ENCODE measurements at regions not wholly inside any gene's neighbourhood (a gene's known extent, or its start where the extent isn't known, plus 50 kb on each side); places are given as distances from the start of the nearest gene placed in this dataset.

DNA sequence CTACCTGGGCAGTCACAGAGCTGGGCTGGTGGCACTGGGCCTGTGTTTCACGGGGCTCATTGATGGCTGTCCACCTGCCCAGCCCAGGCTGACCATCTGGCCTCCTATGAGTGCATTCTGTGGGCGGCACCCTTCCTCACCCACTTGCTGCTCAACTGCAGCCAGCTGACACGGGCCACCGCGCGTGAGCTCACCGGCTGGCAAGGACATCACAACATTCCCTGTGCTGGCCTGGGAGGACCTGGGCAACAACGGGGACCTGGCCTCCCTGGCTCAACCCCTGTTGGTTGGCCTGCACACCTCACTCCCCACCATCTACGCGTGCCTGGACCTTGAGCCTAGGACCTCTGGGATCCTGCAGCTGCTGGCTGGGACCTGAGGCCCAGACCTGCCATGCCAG lies 98.2 kb upstream of the DTNA start:
- Histone ChIP-seq H3K27me3 (replicated peaks in 2 of 5; ENCODE audit: control insufficient read depth in 4 of 5, insufficient read depth in 5 of 5, low read length in 4 of 5) (no peaks in the 10 kb centered on the region), H3K27ac (ENCODE audit: insufficient read depth in 1 of 2, low read depth in 1 of 2, low read length in 2 of 2, poor library complexity in 1 of 2, severe bottlenecking in 2 of 2) (no peak overlapping the region), H3K36me3 (ENCODE audit: control insufficient read depth in 4 of 4, insufficient read depth in 4 of 4, low read length in 3 of 4) (no peaks in the 10 kb centered on the region), H3K4me3 (ENCODE audit: control insufficient read depth in 1 of 7, extremely low read depth in 1 of 7, insufficient read depth in 4 of 7, low read depth in 2 of 7, low read length in 6 of 7) (no peak overlapping the region), H3K4me1 (ENCODE audit: control extremely low read depth in 1 of 4, control insufficient read depth in 4 of 4, insufficient read depth in 4 of 4, low read length in 3 of 4) (no peaks in the 10 kb centered on the region), H3K9me3 (ENCODE audit: control extremely low read depth in 1 of 5, control insufficient read depth in 4 of 5, insufficient read depth in 2 of 5, low read depth in 1 of 5, low read length in 4 of 5) (peaks cover 0 to 2% (median 0%) of the 10 kb centered on the region in 5 experiments)
- 96% methylated on average over 8 of the region's 10 CpGs for WGBS (ENCODE audit: insufficient coverage)
- ChIA-PET CTCF (no interaction called here), POLR2A (no interaction called here)
- no peak for DNase-seq

DNA sequence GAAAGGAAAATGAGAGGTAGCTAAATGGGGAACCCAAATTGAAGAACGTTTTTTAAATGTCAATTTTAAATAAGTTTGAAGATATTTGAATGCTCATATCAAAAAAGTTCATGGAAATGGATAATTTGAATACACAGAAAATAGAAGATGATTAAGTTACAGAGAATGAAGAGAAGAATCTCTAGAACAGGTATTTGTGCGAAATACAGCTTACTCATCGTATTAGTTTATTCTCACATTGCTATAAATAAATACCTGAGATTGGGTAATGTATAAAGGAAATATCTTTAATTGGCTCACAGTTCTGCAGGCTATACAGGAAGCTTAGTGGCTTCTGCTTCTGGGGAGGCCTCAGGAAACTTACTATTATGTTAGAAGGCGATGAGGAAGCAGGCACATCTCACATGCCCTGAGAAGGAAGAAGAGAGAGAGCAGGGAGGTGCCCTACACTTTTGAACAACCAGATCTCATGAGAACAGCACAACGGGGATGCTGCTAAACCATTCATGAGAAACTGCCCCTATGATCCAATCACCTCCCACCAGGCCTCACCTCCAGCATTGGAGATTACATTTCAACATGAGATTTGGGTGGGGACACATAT lies 89.7 kb upstream of the DTNA start:
- Histone ChIP-seq H3K36me3 (ENCODE audit: control insufficient read depth in 4 of 4, insufficient read depth in 4 of 4, low read length in 3 of 4) (no peaks in the 10 kb centered on the region), H3K27me3 (replicated peaks in 2 of 5; ENCODE audit: control insufficient read depth in 4 of 5, insufficient read depth in 5 of 5, low read length in 4 of 5) (no peaks in the 10 kb centered on the region), H3K4me1 (ENCODE audit: control extremely low read depth in 1 of 4, control insufficient read depth in 4 of 4, insufficient read depth in 4 of 4, low read length in 3 of 4) (no peaks in the 10 kb centered on the region), H3K27ac (ENCODE audit: insufficient read depth in 1 of 2, low read depth in 1 of 2, low read length in 2 of 2, poor library complexity in 1 of 2, severe bottlenecking in 2 of 2) (no peak overlapping the region), H3K9me3 (ENCODE audit: control extremely low read depth in 1 of 5, control insufficient read depth in 4 of 5, insufficient read depth in 2 of 5, low read depth in 1 of 5, low read length in 4 of 5) (peaks cover 0 to 6% (median 2%) of the 10 kb centered on the region in 5 experiments), H3K4me3 (ENCODE audit: control insufficient read depth in 1 of 7, extremely low read depth in 1 of 7, insufficient read depth in 4 of 7, low read depth in 2 of 7, low read length in 6 of 7) (no peak overlapping the region)
- ChIA-PET CTCF (interaction anchor here (1.1 kb wide), 1 partner anchor 27 kb away, joined by 3 read pairs; no protein-coding TSS in a partner anchor), POLR2A (no interaction called here)
- WGBS (ENCODE audit: insufficient coverage): 100% methylated on average over 1 of the region's 5 CpGs
- DNase-seq: no peak

DNA sequence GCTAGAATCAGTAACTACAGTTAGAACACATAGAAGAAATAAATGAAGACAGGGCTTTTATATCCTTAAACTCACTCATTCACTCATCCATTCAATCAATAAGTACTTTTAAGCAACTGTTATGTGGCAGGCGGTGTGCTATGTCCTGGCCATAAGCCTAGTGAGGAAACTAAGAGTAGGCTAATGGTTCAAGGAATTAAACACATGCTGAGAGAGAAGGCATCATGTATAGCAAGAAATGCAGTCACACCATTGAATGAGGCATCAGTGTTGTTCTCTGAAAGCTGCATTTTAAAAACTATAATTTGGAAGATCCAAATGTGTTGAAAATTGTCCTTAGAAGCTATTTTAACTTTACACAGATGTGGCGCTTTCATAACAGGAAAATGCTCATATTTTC lies 86.5 kb upstream of the DTNA start:
- Histone ChIP-seq H3K27ac (ENCODE audit: insufficient read depth in 1 of 2, low read depth in 1 of 2, low read length in 2 of 2, poor library complexity in 1 of 2, severe bottlenecking in 2 of 2) (no peak overlapping the region), H3K4me3 (ENCODE audit: control insufficient read depth in 1 of 7, extremely low read depth in 1 of 7, insufficient read depth in 4 of 7, low read depth in 2 of 7, low read length in 6 of 7) (no peak overlapping the region), H3K4me1 (ENCODE audit: control extremely low read depth in 1 of 4, control insufficient read depth in 4 of 4, insufficient read depth in 4 of 4, low read length in 3 of 4) (peaks cover 0 to 11% (median 1%) of the 10 kb centered on the region in 4 experiments), H3K27me3 (replicated peaks in 2 of 5; ENCODE audit: control insufficient read depth in 4 of 5, insufficient read depth in 5 of 5, low read length in 4 of 5) (no peaks in the 10 kb centered on the region), H3K9me3 (ENCODE audit: control extremely low read depth in 1 of 5, control insufficient read depth in 4 of 5, insufficient read depth in 2 of 5, low read depth in 1 of 5, low read length in 4 of 5) (peaks cover 0 to 6% (median 0%) of the 10 kb centered on the region in 5 experiments), H3K36me3 (ENCODE audit: control insufficient read depth in 4 of 4, insufficient read depth in 4 of 4, low read length in 3 of 4) (no peaks in the 10 kb centered on the region)
- 100% methylated on average over 1 of the region's 2 CpGs for WGBS (ENCODE audit: insufficient coverage)
- no peak for DNase-seq
- CTCF ChIA-PET: interaction anchor here (1.0 to 1.4 kb wide), 2 partner anchors 10 to 16 kb away, joined by 3 read pairs; no protein-coding TSS in a partner anchor
- POLR2A ChIA-PET: no interaction called here

DNA sequence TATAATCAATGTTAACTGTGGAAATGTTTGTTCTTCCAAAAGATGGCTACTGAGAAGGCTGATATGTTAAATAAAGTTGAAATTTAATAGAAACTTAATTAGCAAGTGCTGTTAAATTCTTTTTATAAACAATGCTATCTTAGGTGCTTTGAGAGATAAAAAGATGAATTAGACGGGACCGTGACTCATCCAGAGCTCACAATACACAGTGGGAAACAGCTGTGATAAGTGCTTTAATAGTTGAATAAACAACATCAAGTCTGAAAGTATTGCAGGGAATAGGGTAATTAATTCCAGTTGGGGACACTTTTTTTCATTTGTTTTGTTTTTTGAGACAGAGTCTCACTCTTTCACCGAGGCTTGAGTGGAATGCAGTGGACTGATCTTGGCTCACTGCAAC lies 85.5 kb upstream of the DTNA start:
- WGBS (ENCODE audit: insufficient coverage): 100% methylated on average over 3 of the region's 3 CpGs
- Histone ChIP-seq H3K27ac (ENCODE audit: insufficient read depth in 1 of 2, low read depth in 1 of 2, low read length in 2 of 2, poor library complexity in 1 of 2, severe bottlenecking in 2 of 2) (no peak overlapping the region), H3K4me3 (ENCODE audit: control insufficient read depth in 1 of 7, extremely low read depth in 1 of 7, insufficient read depth in 4 of 7, low read depth in 2 of 7, low read length in 6 of 7) (no peak overlapping the region), H3K4me1 (ENCODE audit: control extremely low read depth in 1 of 4, control insufficient read depth in 4 of 4, insufficient read depth in 4 of 4, low read length in 3 of 4) (peaks cover 0 to 11% (median 1%) of the 10 kb centered on the region in 4 experiments), H3K9me3 (ENCODE audit: control extremely low read depth in 1 of 5, control insufficient read depth in 4 of 5, insufficient read depth in 2 of 5, low read depth in 1 of 5, low read length in 4 of 5) (peaks cover 0 to 6% (median 0%) of the 10 kb centered on the region in 5 experiments), H3K36me3 (ENCODE audit: control insufficient read depth in 4 of 4, insufficient read depth in 4 of 4, low read length in 3 of 4) (no peaks in the 10 kb centered on the region), H3K27me3 (replicated peaks in 2 of 5; ENCODE audit: control insufficient read depth in 4 of 5, insufficient read depth in 5 of 5, low read length in 4 of 5) (no peaks in the 10 kb centered on the region)
- POLR2A ChIA-PET: no interaction called here
- DNase-seq: no peak
- CTCF ChIA-PET: no interaction called here

DNA sequence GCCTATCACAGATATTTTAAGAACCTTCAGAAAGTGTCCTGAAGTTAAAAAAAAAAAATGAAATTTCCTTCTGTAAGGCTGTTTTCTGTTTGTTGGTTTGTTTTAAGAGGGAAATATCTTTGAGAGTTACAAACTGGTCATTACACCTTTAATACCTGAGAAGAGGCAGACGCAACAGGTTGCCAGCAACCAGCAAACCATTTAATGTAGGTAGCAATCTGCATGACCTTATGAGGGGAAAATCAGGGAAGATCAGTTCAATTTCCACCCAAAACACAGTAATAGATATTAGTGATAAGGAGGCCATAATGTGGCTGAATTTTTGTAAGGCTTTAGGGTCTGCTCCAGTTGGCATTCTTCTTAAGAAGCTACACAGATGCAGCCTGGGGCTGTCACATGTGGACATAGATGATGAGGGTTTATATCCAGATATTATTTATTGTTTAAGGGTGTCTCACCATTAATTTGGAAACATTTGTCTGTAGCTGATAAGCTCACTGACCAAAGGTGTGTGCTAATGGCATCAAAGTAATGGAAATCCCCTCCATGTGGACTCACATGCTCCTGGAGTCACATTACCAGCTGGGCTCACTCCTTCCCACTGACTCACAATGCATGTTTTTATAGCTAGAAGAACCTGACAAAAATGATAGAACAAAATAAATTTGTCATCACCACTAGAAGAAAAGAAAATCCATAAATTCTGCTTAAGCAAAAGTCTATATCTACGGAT lies 83.5 kb upstream of the DTNA start:
- DNase-seq: no peak
- CTCF ChIA-PET: no interaction called here
- H3K4me1 ChIP-seq (ENCODE audit: control extremely low read depth in 1 of 4, control insufficient read depth in 4 of 4, insufficient read depth in 4 of 4, low read length in 3 of 4): peaks cover 0 to 11% (median 1%) of the 10 kb centered on the region in 4 experiments
- POLR2A ChIA-PET: no interaction called here
- H3K27ac ChIP-seq (ENCODE audit: insufficient read depth in 1 of 2, low read depth in 1 of 2, low read length in 2 of 2, poor library complexity in 1 of 2, severe bottlenecking in 2 of 2): no peak overlapping the region
- no CpG with 5 or more reads among the region's 2 CpGs for WGBS (ENCODE audit: insufficient coverage)
- H3K36me3 ChIP-seq (ENCODE audit: control insufficient read depth in 4 of 4, insufficient read depth in 4 of 4, low read length in 3 of 4): no peaks in the 10 kb centered on the region
- no peaks in the 10 kb centered on the region for H3K27me3 ChIP-seq (replicated peaks in 2 of 5; ENCODE audit: control insufficient read depth in 4 of 5, insufficient read depth in 5 of 5, low read length in 4 of 5)
- H3K4me3 ChIP-seq (ENCODE audit: control insufficient read depth in 1 of 7, extremely low read depth in 1 of 7, insufficient read depth in 4 of 7, low read depth in 2 of 7, low read length in 6 of 7): no peak overlapping the region
- no peaks in the 10 kb centered on the region for H3K9me3 ChIP-seq (ENCODE audit: control extremely low read depth in 1 of 5, control insufficient read depth in 4 of 5, insufficient read depth in 2 of 5, low read depth in 1 of 5, low read length in 4 of 5)

DNA sequence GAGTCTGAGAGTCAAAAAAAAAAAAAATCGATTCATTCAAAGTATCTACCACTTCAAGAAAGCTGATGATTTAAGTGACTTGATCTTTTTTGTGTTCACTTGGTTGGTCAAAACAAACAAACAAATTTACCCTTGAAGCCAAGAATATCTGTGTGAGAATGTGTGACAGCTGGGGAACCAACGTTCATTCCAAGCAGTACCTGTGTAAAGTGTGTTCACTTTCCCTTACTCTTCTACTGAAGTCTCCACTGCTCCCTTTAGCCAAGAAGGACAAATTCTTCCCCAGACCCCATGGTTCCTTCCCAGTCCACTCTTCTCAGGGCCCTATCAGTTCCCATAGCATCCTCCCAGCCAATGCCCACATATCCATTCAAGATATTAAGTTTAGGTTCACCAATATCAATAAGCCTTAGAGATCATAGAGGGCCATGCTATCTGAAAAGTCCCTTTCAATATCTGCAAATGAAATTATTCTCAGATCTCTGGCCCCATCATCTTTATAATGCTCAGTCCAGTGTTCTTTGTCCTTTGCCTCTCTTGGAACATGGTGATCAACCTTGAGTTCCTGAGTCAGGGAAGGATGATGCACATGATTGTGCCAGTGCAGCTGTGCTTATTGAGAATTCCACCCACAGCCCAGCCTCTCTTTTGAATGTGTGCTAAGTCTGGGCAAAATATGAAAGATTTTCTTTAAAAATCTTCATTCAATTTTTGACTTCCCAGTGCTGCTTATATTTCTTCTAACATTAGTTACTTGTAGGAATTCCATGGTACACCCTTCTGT lies 82.8 kb upstream of the DTNA start:
- DNase-seq: no peak
- WGBS (ENCODE audit: insufficient coverage): no CpG with 5 or more reads among the region's 2 CpGs
- no peak overlapping the region for H3K4me3 ChIP-seq (ENCODE audit: control insufficient read depth in 1 of 7, extremely low read depth in 1 of 7, insufficient read depth in 4 of 7, low read depth in 2 of 7, low read length in 6 of 7)
- H3K9me3 ChIP-seq (ENCODE audit: control extremely low read depth in 1 of 5, control insufficient read depth in 4 of 5, insufficient read depth in 2 of 5, low read depth in 1 of 5, low read length in 4 of 5): no peaks in the 10 kb centered on the region
- ChIA-PET CTCF (no interaction called here), POLR2A (no interaction called here)
- H3K4me1 ChIP-seq (ENCODE audit: control extremely low read depth in 1 of 4, control insufficient read depth in 4 of 4, insufficient read depth in 4 of 4, low read length in 3 of 4): peaks cover 0 to 11% (median 1%) of the 10 kb centered on the region in 4 experiments
- H3K27ac ChIP-seq (ENCODE audit: insufficient read depth in 1 of 2, low read depth in 1 of 2, low read length in 2 of 2, poor library complexity in 1 of 2, severe bottlenecking in 2 of 2): no peak overlapping the region
- H3K36me3 ChIP-seq (ENCODE audit: control insufficient read depth in 4 of 4, insufficient read depth in 4 of 4, low read length in 3 of 4): no peaks in the 10 kb centered on the region
- H3K27me3 ChIP-seq (replicated peaks in 2 of 5; ENCODE audit: control insufficient read depth in 4 of 5, insufficient read depth in 5 of 5, low read length in 4 of 5): peaks cover 0 to 2% (median 0%) of the 10 kb centered on the region in 5 experiments
